GM12872 (cell line): ENCODE measurements at regions not wholly inside any gene's neighbourhood (a gene's known extent, or its start where the extent isn't known, plus 50 kb on each side); places are given as distances from the start of the nearest gene placed in this dataset.

ENCODE experiments used
- TF ChIP-seq, protein P1 (sequence below): IDR thresholded peaks from 3 replicates; pipeline ENCODE4 v1.5.1; 2011; ENCODE audit warnings: low read depth, mild to moderate bottlenecking, low read length, moderate library complexity; ENCODE audit not compliant: insufficient read depth

DNA sequence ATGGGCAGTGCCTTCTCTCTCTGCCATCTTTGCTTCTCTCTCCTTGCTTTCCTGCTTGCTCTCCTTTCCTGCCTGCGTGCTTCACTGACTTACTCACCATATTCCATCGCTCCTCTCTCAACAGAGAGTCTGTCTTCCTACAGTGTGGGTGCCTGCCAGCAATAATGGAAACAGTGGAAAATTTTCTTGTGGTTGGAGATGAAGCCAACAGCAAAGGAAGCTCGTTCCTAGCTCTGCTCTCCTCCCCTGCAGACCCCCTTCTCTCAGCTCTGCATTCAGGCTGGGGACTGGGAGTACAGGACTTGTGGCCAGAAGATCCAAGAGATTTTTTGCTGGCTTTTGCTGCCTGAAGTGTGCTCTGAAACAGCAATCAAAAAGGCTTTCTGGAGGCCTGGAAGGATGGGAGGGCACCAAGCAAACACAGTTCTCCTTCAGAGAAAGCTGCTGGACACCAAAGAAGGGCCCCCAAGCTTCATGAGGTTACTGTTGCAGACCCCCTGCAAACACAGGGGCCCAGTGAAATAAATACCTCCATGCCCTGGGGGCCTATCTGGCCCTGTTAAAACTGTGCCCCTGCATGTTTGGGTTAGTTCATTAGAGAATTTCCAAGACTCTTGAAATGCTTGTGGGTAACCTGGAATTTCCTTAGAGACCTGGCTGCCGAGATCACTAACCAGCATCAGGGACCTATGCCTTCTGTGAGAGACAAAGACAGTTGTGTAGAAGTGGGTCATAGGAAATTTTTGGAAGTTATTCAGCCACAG is 149.9 kb upstream of the RASGRP1 start:
- TF ChIP-seq, protein P1, sequence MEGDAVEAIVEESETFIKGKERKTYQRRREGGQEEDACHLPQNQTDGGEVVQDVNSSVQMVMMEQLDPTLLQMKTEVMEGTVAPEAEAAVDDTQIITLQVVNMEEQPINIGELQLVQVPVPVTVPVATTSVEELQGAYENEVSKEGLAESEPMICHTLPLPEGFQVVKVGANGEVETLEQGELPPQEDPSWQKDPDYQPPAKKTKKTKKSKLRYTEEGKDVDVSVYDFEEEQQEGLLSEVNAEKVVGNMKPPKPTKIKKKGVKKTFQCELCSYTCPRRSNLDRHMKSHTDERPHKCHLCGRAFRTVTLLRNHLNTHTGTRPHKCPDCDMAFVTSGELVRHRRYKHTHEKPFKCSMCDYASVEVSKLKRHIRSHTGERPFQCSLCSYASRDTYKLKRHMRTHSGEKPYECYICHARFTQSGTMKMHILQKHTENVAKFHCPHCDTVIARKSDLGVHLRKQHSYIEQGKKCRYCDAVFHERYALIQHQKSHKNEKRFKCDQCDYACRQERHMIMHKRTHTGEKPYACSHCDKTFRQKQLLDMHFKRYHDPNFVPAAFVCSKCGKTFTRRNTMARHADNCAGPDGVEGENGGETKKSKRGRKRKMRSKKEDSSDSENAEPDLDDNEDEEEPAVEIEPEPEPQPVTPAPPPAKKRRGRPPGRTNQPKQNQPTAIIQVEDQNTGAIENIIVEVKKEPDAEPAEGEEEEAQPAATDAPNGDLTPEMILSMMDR: no peak

DNA sequence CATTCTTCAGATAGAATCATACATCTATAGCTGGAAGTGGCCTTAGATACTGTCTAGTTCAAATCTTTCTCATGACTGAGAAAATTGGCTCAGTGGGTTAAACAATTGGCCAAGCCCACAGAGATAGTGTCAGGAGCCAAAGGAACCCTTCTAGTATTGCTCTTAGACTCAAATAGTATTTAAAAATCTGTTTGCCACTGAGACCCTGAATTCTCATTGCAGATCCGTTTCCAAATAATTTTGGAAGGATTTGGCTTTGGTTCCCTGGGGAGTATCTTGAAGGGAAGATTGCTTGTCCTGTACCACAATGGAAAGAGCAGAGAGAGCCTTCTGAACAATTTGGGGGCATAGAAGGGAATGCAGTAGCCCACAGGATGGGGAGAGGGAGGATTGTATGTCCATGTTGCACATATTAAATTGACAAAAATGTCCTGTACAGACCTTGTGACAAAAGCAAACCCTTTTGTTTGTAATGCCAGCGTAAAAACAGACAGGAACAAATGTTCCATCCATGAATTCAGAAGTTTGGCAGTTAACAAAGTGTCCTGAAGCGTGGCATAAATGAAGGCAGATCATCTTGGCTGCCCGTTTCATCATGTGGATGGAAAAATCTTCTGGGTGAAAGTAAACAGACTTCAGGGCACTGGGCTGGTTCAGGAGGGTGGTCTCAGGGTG is 156.4 kb upstream of the RASGRP1 start:
- TF ChIP-seq, protein P1: no peak

DNA sequence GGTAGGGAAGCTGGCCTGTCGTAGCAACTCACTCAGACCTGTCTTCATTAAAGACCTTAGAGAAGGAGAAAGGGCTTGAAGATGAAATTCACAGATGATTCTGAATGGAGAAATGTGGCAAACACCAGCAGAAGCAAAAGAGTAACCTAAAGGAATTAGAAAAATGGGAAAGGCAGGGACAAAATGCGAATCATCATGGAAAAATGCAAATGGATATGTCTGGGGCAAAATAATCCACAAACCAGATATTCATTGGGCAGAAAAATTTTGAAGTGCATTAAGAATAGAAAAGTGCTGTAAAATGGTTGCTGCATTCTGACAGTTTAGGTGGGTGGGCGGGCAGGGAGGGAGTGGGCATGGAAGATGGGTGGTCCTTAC is 156.9 kb upstream of the RASGRP1 start:
- TF ChIP-seq, protein P1: no peak

DNA sequence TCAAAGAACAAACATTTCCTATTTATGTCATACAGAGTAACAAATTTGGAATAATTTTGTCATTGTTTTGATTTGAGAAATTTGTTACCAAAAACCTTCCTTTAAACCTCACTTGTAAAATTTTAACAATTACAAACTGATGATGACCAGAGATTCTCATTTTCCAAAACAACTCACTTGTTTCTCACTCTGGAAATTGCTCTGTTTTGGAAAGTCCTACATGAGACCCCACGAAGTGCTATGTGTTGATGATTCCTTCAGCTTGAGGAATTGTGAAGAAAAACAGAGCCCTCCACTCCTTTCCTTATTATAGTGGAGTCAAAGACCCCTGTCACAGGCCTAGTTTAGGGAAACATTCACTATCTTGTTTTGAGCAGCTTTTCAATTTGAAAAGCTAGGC is 157.6 kb upstream of the RASGRP1 start:
- TF ChIP-seq, protein P1: no peak

DNA sequence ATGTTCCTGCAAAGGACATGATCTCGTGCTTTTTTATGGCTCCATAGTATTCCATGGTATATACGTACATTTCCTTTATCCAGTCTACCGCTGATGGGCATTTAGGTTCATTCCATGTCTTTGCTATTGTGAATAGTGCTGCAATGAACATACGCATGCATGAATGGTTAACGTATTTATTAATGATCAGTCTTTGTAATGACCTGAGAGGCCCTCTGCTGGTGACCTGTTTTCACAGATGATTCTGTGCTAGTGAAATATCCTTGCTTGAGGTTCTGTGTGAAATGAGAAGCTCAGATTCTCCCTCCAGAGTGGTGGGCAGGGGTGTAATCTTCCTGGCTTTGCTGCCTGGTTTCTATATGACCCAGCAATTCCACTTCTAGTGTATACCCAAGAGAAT is 160.2 kb upstream of the RASGRP1 start:
- TF ChIP-seq, protein P1: no peak

DNA sequence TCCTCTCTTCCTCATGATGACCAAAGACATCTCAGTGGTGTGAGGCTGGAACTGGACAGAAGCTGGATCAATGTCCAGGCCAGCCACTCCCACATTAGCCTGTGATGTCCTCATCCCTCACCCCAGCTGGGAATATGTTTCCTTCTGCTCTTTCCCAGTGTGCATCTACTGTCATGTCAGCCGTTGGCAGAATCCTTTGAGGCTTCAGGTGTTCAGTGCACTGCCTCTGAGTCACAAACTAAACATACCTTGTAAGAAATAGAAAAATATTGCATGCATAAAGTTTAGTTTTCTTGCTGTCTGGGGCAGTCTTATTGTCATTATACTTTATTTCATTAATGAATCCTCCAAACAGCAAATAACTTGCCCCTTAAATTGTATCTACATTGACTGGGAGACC is 161.6 kb upstream of the RASGRP1 start:
- TF ChIP-seq, protein P1: no peak

DNA sequence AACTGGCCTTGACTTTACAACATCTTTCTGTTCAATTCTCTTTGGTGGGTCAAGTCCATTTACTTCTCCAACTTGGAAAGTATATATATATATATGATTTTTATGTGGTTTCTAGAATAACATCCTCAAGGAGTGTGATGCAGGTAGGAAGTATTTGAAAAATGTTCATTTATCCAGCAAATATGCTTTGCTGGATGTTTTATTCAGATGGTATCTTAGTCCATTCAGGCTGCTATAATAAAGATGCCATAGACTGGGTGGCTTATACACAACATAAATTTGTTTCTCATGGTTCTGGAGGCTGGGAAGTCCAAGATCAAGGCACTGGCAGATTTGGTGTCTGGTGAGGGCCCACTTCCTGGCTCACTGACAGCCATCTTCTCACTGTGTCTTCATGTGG is 168.7 kb upstream of the RASGRP1 start:
- TF ChIP-seq, protein P1: no peak
